ENCODE measurements at regions not wholly inside any gene's neighbourhood (a gene's known extent, or its start where the extent isn't known, plus 50 kb on each side); places are given as distances from the start of the nearest gene placed in this dataset.

DNA sequence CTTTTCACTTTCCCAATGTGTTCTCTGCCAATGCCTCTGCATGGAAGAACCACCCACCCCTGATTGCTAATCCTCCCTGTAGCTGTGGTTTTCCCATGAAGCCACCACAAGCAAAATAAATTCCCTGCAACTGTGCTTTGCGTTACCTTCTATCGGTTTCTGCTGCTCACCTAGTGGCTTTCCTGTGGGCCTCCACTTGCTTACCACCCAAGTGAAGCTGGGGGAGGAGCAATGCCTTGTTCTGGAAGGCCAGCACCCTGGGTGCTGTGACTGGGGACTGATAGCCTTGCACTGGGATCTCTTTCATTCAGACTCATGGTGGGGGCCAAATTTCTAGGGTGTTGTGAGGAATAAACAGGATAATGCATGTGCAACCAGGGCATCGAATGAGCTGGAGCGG is 56.3 kb upstream of the GDNF start:
- Histone ChIP-seq H3K4me3 (ENCODE audit: low read length) (no peak overlapping the region), H3K4me1 (ENCODE audit: low read length) (peaks cover 7% of the 10 kb centered on the region), H3K27ac (ENCODE audit: low read length) (no peak overlapping the region), H3K4me2 (ENCODE audit: low read length) (no peak overlapping the region), H3K79me2 (ENCODE audit: low read length) (no peaks in the 10 kb centered on the region), H4K20me1 (ENCODE audit: insufficient read depth, low read length) (no peaks in the 10 kb centered on the region), H3K9me3 (ENCODE audit: insufficient read depth, low read length) (no peaks in the 10 kb centered on the region), H2AFZ (ENCODE audit: low read depth, low read length) (no peak overlapping the region), H3K27me3 (ENCODE audit: low read depth, low read length) (no peaks in the 10 kb centered on the region), H3K36me3 (replicated peaks; ENCODE audit: low read depth, low read length) (no peaks in the 10 kb centered on the region), H3K9ac (ENCODE audit: low read length) (no peak overlapping the region)
- TF ChIP-seq EZH2phosphoT487 (IDR thresholded peaks at IDR 0.05; ENCODE audit: low read depth), result no peak
- TF ChIP-seq, protein P1, sequence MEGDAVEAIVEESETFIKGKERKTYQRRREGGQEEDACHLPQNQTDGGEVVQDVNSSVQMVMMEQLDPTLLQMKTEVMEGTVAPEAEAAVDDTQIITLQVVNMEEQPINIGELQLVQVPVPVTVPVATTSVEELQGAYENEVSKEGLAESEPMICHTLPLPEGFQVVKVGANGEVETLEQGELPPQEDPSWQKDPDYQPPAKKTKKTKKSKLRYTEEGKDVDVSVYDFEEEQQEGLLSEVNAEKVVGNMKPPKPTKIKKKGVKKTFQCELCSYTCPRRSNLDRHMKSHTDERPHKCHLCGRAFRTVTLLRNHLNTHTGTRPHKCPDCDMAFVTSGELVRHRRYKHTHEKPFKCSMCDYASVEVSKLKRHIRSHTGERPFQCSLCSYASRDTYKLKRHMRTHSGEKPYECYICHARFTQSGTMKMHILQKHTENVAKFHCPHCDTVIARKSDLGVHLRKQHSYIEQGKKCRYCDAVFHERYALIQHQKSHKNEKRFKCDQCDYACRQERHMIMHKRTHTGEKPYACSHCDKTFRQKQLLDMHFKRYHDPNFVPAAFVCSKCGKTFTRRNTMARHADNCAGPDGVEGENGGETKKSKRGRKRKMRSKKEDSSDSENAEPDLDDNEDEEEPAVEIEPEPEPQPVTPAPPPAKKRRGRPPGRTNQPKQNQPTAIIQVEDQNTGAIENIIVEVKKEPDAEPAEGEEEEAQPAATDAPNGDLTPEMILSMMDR (IDR thresholded peaks at IDR 0.05; ENCODE audit: low read depth, low read length), result no peak

DNA sequence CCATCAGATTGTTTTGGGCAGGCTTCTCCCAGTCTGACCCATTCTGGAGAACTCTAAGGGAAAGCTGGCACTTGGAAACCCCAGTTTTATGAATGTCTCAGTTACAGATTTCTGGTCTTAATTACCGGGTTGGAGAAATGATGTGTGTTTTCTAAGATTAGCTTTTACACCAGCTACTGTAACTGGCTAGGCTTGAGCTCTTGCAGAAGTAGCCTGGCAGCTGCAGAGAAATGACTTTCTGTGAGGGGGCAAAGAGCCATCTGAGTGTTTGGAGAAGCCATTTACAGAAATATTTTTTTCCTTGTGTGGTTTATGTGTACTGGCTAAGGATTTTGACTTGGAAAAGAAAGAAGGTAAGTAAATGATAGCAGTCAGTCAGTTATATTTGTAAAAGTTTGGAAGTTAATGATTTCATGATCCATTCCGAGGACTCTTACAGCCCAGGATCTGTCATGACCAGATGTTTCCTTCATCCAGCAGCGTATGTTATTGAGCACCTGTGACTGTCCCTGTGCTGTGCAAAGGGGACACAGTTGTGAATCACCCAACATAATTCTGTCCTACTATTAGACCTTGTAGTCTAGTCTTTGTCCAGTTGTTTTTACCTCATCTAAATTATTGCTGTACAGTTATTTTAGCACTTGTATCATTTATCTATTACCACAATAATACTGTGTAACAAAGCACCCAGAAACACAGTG is 53.7 kb upstream of the GDNF start:
- no peak overlapping the region for H2AFZ ChIP-seq (ENCODE audit: low read depth, low read length)
- H3K27ac ChIP-seq (ENCODE audit: low read length), result no peak overlapping the region
- H3K79me2 ChIP-seq (ENCODE audit: low read length), result no peaks in the 10 kb centered on the region
- TF ChIP-seq EZH2phosphoT487 (IDR thresholded peaks at IDR 0.05; ENCODE audit: low read depth), result no peak
- H3K9ac ChIP-seq (ENCODE audit: low read length), result no peak overlapping the region
- no peaks in the 10 kb centered on the region for H3K27me3 ChIP-seq (ENCODE audit: low read depth, low read length)
- no peak overlapping the region for H3K4me2 ChIP-seq (ENCODE audit: low read length)
- no peaks in the 10 kb centered on the region for H3K4me1 ChIP-seq (ENCODE audit: low read length)
- no peaks in the 10 kb centered on the region for H4K20me1 ChIP-seq (ENCODE audit: insufficient read depth, low read length)
- no peaks in the 10 kb centered on the region for H3K36me3 ChIP-seq (replicated peaks; ENCODE audit: low read depth, low read length)
- H3K9me3 ChIP-seq (ENCODE audit: insufficient read depth, low read length), result no peaks in the 10 kb centered on the region
- no peak overlapping the region for H3K4me3 ChIP-seq (ENCODE audit: low read length)

DNA sequence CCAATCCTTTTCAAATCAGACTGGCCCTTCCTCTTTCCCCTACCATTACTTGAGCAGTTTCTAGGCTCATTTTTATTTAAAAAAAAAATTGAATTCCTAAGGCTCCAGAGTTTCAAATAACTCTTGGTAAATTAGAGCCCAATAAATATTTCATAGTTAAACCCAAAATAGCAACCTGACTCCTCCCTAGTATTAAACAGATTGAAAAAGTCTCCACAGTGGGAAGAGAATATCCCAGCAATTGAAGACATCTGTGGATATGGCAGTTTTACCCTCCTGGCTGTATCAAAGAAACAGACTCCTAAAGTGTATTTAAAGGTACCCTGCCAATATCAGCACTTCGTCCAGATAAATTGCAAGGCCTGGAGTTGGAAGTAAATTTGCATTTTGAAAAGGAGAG is 52.7 kb upstream of the GDNF start:
- no peaks in the 10 kb centered on the region for H3K4me1 ChIP-seq (ENCODE audit: low read length)
- no peak overlapping the region for H3K4me2 ChIP-seq (ENCODE audit: low read length)
- H2AFZ ChIP-seq (ENCODE audit: low read depth, low read length), result no peak overlapping the region
- no peak overlapping the region for H3K4me3 ChIP-seq (ENCODE audit: low read length)
- H3K36me3 ChIP-seq (replicated peaks; ENCODE audit: low read depth, low read length), result no peaks in the 10 kb centered on the region
- H3K27ac ChIP-seq (ENCODE audit: low read length), result no peak overlapping the region
- H3K79me2 ChIP-seq (ENCODE audit: low read length), result no peaks in the 10 kb centered on the region
- TF ChIP-seq EZH2phosphoT487 (IDR thresholded peaks at IDR 0.05; ENCODE audit: low read depth), result no peak
- TF ChIP-seq, protein P1 (IDR thresholded peaks at IDR 0.05; ENCODE audit: low read depth, low read length), result no peak
- H3K9me3 ChIP-seq (ENCODE audit: insufficient read depth, low read length), result no peaks in the 10 kb centered on the region
- no peak overlapping the region for H3K9ac ChIP-seq (ENCODE audit: low read length)
- no peaks in the 10 kb centered on the region for H4K20me1 ChIP-seq (ENCODE audit: insufficient read depth, low read length)
- no peaks in the 10 kb centered on the region for H3K27me3 ChIP-seq (ENCODE audit: low read depth, low read length)

DNA sequence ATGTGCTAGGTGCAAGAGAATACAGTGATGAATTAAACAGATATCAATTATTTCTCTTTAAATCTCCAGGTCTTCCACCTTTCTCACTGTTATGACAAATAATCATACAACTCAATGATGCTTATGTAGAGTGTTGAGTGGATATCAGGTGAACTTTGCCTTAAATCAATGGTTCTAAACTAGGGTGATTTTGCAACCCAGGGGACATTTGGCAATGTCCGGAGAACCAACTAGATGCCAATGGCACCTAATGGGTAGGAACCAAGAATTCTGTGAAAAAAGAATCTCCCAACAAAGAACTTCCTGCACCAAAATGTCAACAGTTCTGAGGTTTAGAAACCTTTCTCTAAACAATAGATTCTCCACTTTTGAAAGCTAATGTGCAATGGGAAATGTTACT is 52.0 kb upstream of the GDNF start:
- Histone ChIP-seq H4K20me1 (ENCODE audit: insufficient read depth, low read length) (no peaks in the 10 kb centered on the region), H3K4me3 (ENCODE audit: low read length) (no peak overlapping the region), H3K4me1 (ENCODE audit: low read length) (no peaks in the 10 kb centered on the region), H3K9ac (ENCODE audit: low read length) (no peak overlapping the region), H3K36me3 (replicated peaks; ENCODE audit: low read depth, low read length) (no peaks in the 10 kb centered on the region), H3K27ac (ENCODE audit: low read length) (no peak overlapping the region), H3K79me2 (ENCODE audit: low read length) (no peaks in the 10 kb centered on the region), H3K4me2 (ENCODE audit: low read length) (no peak overlapping the region), H2AFZ (ENCODE audit: low read depth, low read length) (no peak overlapping the region), H3K27me3 (ENCODE audit: low read depth, low read length) (no peaks in the 10 kb centered on the region), H3K9me3 (ENCODE audit: insufficient read depth, low read length) (no peaks in the 10 kb centered on the region)
- TF ChIP-seq, protein P1 (IDR thresholded peaks at IDR 0.05; ENCODE audit: low read depth, low read length), result no peak
- no peak for TF ChIP-seq EZH2phosphoT487 (IDR thresholded peaks at IDR 0.05; ENCODE audit: low read depth)

Measured in OCI-LY3 (cell line).